Stromal cell of bone marrow (primary cell): ENCODE measurements at regions not wholly inside any gene's neighbourhood (a gene's known extent, or its start where the extent isn't known, plus 50 kb on each side); places are given as distances from the start of the nearest gene placed in this dataset.
"Not testable (repeated sequence)": the region's sequence is repeated elsewhere in the genome, so short reads cannot be mapped to it uniquely, and the experiment has no call there.

Source experiments
- DNase-seq: peaks from one replicate; pipeline ENCODE4 v3.0.0-alpha.2; 2012; ENCODE audit warnings: low read depth

DNA sequence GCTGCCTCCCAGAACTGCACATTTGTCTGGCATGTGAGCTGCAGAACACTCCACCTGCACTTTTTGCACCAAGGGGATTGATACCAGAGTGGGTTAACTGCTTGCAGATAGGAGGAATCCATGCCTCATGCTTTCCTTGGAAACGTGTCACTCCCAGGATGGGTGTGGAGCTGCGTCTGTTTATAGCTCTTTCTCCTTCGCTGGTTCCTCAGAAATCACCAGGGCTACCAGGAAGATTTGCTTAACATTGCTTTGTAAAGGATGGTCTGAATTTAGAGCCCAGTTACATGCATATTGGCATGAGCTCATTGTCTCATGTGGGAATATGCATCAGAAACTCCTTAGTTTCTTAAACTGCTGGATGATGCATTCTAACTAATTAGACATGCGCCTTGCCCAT, 234.6 kb downstream of the GADD45G start:
- DNase-seq, result no peak

DNA sequence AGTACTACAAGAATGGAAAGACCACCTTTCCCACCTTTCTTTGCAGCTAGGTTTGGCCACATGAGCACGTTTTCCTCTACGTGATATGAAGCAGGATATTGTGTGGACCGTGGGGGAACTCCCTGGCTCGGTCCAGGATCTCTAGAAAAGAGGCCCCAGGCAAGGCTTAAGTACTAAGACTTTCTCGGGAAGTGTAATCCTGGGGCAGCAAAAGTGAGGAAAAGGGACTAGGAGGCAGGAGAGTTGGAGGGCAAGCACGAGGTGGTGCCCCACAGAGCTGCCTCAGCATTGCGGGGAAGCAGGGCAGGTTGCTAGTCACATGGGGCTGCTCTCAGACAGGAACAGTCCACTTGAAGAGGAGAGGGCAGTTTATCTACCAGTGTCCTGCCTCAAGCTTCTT, 235.1 kb downstream of the GADD45G start:
- no peak for DNase-seq

DNA sequence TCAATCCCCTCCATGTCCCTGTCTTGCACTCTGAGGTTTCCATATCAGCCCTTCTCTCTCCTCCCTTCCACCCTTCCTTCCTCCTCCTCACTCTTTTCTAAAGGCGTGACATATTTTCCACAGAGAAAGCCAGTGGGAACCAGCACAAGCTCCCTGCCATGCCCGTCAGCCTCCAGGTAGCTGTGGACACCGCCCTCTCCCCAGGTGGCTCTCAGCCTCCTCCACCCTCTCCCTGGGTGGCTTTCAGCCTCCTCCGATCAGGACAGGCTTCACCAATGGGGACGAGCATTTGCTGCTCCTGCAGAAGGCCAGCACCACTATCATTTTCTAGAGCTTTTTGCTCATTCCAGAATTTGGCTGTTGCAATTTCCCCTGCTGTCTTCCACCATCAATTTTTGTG, 236.6 kb downstream of the GADD45G start:
- no peak for DNase-seq

DNA sequence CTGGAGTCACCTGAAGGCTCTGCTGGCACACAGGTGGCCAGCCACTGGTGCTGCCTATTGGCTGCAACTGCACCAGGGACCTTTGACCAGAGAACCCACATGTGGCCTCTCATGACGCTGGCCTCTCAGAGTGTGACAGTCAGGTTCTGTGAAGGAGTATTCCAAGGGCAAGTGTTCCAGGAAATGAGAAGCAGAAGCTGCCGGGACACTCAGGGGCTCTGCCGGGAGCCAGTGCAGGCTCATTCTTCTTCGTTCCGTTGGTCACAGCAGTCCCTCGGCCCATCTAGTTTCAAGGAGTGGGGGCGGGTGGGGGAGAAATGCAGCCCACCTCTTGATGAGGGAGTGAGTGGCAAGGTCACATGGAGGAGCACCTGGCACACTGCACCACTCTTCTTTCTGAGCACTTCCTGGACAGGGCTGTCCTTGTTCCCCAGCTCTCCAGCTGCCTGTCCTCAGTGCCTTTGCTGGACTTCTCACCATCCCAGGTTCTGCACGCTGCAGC, 237.5 kb downstream of the GADD45G start:
- DNase-seq, result no peak

DNA sequence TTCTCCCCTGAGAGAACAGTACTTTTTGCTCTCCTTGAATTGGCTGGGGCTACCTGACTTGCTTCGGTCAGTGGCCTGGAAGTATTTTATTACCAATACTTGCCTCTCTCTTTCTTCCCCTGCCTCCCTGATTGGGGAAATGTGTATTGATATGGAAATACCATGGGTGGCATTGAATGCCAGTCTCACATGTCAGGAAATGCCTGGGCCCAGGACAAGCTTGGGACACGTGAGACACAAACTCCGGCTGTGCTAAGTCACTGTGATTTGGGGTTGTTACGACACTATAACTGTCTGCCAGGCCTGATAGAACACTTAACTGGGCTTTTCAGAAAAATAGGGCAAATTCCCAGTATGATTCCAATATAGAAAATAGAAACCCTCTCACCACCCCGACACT, 238.3 kb downstream of the GADD45G start:
- DNase-seq, result no peak

DNA sequence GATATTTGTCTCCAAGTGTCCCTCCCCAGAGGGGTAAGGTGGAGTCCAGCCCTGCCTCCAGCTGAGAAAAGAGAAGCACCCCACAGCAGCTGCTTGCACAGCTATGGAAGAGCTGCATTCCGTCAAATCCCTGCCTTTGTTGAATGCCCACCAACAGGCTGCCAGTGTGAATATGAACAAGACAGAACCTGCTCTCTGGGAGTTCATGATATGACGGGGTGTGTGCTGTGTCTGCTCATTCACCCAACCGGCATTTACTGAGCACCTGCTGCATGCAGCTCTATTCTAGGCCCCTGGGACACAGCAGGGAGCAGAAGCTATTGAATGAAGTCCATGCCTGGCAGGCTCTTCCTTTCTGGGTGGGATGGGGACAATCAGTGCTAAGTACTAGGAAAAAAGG, 238.8 kb downstream of the GADD45G start:
- no peak for DNase-seq

DNA sequence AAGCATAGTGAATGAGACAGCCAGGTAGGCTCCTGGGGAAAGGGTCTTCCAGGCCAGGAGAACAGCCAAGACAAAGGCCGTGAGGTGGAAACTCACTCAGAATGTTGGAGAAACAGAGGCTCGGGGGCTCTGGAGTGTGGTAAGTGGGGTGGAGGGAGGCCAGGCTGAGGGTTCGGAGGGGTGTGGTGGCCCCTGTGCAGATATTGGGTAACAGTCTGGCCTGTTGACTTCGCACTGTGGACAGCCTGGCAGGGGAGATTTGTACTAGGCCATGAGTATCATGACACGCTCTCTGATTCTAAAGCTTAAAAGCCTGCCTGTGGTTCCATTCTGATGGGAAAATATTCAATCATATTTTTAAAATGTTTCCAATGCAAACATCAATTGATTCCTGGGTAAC, 239.3 kb downstream of the GADD45G start:
- DNase-seq, result no peak

DNA sequence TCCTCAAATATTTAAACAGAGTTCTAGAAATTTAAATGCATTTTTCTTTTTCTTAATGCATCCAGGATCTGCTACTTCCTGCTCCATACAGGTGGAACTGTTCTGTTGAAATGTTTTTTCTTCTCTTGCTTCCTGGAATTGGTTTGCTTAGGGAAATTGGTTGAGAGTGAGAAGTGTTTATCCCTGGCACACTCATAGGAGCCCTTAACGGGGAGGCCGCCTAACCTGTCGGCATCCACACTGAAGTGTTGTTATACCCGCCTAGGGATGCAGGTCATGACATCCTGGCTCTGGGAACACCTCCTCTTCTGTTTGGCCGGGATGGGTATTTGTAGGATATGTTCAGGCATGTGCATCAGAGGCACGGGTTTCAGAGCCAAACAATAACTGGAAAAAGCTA, 239.7 kb downstream of the GADD45G start:
- DNase-seq, result no peak

DNA sequence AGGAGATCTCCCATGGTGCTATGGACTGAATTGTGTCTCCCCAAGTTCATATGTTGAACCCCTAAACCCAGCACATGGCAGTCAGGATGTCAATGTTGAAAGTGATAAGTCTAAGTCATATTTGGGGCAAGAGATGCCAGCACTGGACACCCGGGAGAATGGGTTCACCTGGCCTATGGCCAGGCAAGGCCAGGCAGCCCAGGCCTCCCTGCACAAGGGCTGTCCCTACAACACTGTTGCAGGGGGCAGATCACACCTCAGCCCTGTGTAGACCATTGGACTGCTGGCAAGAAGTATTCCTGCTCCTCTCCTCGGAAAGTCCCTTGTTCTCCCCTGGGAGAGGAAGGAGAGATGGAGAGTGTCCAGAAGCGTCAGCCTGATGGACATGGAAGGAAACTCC, 240.5 kb downstream of the GADD45G start:
- DNase-seq, result no peak

DNA sequence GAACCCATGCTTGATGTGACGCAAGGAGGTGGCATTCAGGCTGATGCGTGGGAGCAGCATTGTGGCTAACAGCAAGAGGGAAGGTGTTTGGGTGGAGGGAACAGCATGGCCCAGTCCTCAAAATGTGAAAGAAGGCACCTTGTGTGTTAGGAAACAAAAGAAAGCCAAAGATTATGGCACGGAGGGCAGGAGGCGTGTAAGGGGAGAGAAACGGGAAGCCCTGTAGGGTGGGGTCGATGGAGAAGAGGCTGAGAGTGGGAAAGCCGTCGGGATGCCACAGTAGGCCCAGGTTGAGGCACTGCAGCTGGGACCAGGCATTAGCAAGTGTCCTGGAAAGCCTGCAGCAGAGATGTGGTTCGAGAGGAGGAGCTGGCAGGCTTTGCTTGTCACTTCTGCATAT, 241.1 kb downstream of the GADD45G start:
- DNase-seq, result no peak

DNA sequence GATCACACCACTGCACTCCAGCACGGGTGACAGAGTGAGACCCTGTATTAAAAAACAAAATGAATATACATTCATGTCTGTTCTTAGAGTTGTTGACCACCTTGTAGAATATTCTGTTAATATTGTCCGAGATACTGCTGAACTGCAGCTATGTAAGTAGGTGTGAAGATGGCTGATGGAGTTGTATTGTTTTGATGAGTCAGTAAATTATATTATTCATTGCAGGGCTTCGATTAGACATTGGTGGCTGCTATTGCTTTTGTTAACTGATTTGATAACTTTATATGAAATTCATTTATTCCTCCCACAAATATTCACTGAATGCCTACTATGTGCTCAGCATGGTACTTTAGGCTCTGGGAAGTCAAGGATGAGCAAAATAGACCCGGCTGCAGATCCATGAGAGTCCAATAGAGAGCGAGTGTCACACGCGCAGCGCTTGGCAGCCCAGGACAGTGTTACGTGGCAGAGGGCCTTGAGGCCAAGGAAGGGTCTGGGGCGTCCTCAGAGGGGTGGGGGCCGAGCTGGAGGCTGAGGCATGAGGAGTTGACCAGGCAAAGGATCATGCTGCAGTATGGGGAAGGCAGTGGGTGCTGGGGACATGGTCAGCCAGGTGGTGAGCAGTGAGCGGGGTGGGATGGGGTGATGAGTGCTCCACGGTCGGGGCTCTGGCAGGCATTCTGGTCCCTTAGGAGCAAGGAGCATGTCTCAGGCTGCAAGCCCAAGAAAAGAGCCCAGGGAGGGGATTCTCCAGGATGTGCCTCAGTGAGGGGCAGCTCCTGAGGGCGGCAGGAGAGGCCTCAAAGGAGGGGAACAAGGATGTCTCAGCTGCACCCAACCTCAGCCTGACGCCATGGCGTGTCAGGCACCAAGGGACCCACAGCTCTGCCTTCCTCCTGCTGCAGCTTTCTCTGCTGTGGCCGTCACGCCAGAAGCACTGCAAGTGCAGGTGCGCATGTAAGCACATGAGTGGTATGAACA, 243.5 kb downstream of the GADD45G start:
- no peak for DNase-seq

DNA sequence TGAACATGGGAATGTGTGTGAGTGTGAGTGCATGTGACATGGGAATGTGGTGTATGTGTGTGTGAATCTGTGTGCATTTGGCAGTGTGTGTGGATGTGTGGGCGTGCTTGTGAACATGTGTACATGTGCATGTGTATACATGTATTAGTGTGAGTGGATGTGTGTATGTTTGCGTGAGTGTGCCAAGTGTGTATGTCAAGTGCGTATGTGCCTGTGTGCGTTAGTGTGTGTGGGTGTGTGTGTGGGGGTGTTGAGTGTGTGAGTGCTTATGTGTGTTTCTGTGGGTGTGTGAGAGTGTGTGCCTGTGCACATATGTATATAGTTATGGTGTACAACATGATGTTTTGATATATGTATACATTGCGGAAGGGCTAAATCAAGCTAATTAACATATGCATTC, 244.3 kb downstream of the GADD45G start:
- no peak for DNase-seq

DNA sequence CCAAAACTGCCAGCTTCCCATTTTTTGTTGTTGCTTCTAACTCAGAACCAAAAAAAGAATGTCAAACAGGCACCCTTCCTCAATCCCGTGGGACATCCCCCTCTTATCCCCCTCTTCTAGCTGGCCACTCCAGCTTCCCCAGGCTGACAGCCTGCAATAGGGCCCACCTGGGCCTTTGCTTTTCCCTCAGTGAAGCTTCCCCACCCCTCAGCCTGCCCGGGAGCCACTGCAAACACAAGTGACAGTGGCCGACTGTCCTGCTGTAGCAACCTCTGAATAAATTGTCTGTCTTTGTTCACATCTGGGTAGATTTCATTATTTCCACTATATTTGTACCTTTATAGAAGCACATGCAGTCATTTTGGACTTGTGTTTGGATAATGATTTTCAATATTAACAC, 245.3 kb downstream of the GADD45G start:
- DNase-seq, result no peak

DNA sequence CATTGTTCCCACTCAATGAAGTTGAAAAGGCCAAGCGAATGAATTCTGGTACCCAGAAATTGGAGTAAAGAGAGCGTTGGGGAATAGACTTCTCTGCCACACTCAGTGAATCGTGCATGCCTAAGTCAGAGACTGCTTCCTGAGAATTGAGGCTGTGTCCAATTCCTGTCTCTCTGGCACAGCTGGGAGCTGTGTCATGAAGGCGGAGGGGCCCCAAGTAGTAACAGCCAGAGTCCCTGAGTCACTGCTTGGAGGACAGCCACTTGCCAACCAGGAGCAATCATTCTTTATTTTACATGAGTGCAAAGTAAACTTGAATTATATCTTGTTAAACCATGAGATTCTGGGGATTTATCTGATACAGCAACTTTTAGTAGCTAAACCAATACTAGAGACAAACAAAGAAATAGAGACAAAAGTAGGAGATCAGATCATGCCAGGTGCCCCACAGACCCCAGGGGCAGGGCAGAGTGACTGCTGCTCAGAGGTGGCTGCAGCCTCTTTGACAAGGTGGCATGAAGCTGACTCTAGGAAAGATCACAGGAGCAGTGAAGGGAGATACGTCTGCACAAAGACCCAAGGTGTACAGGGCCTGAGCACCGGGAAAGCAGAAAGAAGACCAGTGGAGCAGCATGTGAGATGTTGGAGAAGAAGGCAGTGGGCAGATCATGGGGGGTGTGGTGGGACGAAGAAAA, 246.0 kb downstream of the GADD45G start:
- peak; percentile 51 for DNase-seq

DNA sequence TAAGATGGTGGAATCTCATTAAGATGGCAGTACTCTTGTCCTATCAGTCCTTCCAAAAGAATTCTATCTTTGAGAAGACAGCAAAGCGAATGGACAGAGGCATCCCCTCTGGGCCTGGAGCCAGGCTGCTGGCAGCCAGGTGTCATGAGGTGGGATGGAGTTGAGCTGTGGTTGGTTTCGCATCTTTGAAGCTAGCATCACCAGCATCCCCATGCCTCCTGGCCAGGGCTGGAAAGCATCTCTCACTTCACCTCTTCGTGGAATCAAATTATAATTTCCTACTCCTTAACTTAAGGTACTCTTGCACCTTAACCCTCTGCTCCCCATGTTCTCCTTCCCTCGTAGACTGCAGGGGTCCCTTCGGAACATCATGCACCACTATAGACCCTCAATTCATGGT, 248.3 kb downstream of the GADD45G start:
- DNase-seq, result no peak

DNA sequence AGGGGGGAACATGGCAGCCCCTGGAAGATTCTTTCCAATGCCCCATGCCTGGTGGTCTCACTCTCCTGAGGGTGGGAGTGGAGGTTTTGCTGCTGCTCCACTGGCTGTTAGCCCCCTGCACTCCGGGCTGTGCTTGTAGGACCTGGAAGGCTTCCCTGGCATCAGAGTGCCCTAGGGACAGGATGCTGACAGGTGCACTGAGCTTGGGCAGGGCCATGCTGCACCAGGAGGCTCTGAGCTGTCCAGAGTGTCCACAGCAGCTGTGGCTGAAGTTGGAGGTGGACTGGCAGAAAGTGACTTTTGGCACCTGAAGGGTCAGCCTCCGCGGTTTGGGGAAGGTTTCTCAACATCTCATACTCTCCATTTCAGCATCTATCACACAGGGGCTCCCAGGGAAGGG, 249.1 kb downstream of the GADD45G start:
- no peak for DNase-seq

DNA sequence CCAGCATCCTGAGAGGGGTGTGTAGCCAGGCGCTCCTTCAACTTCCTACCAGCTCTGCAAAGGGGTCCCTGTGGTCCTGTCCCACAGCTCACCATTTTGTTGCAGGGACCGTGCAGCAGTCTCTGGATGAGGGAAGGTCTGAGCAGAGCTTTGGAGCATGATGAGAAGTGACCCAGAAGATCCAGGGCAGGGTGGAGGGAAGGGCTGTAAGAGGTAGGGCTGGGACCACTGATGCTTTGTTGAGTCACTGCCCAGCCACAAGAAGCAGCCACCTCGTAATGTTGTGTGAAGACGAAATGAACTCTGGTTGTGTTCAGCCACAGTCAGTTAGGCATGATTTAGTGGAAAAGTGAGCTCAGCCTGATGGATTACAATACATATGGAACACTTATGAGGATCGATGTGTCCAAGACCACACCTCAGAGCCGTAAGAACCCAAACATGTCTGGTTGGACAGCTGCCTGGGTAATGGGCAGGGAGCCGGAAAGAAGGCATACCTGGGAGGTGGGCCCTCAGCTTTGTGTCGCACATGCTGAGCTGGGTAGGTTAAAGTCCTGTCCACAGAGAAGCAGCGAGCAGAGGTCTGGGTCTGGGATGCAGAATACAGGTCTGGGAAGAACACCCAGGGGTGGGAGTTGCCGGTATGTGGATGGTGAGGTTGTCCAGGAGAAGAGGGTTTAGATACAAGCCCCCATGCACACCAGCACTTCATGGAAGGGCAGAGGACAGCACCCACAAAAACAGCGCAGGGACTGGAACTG, 250.1 kb downstream of the GADD45G start:
- DNase-seq, result no peak

DNA sequence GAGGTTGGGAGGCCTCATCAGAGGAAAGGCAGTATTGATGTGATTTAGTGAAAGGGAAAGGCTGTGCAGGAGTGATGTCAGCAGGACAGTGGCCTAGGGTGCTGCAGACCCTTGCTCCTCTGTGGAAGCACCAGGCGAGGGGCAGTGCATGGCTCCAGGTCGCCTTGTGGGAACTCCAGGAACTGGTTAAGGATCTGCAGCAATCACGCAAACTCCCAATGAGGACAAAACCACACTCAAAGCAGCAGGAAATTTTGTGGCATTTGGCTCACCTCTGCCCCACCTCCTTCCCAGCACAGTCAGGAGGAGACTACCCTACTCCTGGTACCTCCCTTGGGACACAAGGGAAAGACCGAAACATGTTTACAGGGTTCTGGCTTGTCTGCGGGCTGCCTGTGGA, 251.5 kb downstream of the GADD45G start:
- not testable (repeated sequence) for DNase-seq

DNA sequence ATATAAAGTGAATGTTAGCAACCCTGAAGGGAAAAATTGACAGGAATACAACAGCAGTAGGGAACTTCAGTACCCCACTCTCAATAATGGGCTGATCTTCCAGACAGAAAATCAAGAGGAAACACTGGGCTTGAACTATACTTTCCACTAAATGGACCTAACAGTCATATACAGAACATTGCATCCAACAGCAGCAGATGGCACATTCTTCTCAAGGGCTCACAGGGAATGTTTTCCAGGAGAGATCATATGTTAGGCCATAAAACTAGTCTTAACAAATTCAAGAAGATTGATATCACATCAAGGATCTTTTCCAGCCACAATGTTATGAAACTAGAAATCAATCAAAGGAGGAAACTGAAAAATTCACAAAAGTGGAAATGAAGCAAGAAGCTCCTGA, 252.1 kb downstream of the GADD45G start:
- DNase-seq, result not testable (repeated sequence)

DNA sequence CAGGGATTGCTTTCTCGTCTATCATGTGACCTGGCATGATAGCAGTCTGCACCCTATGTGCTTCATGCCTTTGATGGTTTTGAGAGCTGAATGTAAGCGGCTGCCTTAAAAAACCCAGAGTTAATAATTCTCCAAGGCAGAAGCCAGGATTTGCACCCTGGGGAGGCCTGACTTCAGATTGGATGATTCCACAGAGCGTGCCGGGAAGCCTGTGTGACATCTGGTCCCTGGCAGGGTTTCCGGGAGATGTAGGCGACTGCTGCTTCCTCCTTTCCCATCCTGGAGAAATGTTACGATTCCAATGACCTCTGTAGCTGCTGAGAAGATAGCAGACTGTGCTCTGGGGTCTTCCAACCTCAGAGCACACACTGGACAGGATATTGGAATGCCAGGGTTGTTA, 255.0 kb downstream of the GADD45G start:
- not testable (repeated sequence) for DNase-seq

DNA sequence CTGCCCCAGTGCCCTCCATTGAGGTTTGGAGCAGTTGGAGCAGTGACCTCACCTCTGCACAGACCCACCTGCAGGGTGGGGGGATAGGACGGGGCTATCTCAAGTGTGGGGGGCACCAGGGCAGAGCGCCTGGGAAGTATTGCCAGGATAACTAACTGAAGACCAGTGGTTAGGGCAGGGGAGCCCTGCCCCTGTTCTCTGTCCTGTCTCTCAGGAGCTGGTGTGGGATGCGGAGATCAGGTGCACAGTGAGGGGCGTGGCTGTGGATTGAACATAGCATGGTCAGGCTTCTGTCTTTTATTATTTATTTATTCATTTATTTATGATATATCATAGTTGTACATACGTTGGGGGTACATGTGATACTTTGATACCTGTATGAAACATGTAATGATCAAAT, 256.6 kb downstream of the GADD45G start:
- DNase-seq, result not testable (repeated sequence)

DNA sequence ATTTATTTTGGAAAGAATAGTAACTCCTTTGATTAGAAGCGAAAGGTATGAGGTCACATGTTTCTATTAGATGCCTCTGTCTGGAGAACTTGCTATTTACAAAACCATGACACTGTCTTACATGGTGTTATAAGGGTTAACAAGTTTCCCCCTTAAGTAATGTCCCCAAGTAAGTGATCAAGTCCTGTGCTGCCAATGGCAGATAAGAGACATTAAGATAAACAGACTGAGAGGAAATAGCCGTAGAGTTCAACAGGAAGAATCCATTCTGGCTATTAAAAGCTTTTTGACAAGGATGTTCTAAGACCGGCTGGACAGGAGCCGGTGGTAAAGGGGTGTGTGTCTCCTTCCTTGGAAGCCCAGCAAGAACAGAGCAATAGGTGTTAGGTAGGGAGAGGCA, 257.5 kb downstream of the GADD45G start:
- DNase-seq, result no peak
